ENCODE measurements at regions not wholly inside any gene's neighbourhood (a gene's known extent, or its start where the extent isn't known, plus 50 kb on each side); places are given as distances from the start of the nearest gene placed in this dataset.

DNA sequence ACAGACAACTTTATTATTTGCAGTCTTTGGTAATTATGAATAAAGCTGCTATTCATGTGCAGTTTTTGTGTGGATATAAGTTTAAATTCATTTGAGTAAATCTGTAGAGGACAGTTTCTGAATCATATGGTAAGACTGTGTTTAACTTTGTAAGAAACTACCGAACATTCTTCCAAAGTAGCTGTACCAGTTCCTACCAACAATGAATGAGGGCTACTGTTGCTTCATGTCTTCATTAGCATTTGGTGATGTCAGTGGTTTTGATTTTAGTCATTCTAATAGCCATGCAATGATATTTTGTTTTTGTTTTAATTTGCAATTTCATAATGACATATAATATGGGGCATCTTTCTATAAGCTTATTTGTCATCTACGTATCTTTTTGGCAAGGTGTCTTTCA is 501.3 kb upstream of the RORB start:
- Histone ChIP-seq H3K36me3 (no peaks in the 10 kb centered on the region), H3K9me3 (no peaks in the 10 kb centered on the region), H3K4me3 (no peak overlapping the region), H3K27ac (no peak overlapping the region), H3K4me1 (no peaks in the 10 kb centered on the region), H3K27me3 (no peaks in the 10 kb centered on the region)
- no peak for DNase-seq
- ATAC-seq (ENCODE audit: low FRiP score in 2 of 2): no peak
- TF ChIP-seq POLR2AphosphoS5 (IDR thresholded peaks at IDR 0.05) (no peak), POLR2A (IDR thresholded peaks at IDR 0.05) (no peak), EP300 (IDR thresholded peaks at IDR 0.05) (no peak)
- TF ChIP-seq, protein P1, sequence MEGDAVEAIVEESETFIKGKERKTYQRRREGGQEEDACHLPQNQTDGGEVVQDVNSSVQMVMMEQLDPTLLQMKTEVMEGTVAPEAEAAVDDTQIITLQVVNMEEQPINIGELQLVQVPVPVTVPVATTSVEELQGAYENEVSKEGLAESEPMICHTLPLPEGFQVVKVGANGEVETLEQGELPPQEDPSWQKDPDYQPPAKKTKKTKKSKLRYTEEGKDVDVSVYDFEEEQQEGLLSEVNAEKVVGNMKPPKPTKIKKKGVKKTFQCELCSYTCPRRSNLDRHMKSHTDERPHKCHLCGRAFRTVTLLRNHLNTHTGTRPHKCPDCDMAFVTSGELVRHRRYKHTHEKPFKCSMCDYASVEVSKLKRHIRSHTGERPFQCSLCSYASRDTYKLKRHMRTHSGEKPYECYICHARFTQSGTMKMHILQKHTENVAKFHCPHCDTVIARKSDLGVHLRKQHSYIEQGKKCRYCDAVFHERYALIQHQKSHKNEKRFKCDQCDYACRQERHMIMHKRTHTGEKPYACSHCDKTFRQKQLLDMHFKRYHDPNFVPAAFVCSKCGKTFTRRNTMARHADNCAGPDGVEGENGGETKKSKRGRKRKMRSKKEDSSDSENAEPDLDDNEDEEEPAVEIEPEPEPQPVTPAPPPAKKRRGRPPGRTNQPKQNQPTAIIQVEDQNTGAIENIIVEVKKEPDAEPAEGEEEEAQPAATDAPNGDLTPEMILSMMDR (IDR thresholded peaks at IDR 0.05): no peak
- 91 to 93% methylated on average over 2 of the region's 2 CpGs for WGBS, 2 donors

DNA sequence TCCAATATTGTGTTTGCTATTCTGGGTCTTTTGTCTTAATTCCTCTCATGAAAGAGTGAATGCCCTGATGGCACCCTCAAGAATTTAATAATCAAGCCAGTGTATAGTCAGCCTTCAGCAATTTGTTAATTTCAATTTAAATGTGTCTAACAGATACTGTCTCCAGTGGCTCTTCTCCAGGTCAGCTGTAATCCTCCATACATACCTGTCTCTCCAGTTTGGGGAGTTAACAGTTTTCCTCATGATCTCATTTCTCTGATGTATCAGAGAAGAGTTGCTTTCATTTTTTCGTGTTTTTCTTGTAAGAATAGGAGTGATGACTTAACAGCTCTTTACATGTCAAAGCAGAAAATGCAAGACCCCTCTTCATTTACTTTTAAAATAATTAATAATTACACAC is 500.3 kb upstream of the RORB start:
- no peak for DNase-seq
- Histone ChIP-seq H3K9me3 (no peaks in the 10 kb centered on the region), H3K27me3 (no peaks in the 10 kb centered on the region), H3K27ac (no peak overlapping the region), H3K36me3 (no peaks in the 10 kb centered on the region), H3K4me3 (no peak overlapping the region), H3K4me1 (no peaks in the 10 kb centered on the region)
- 50 to 60% methylated on average over 1 of the region's 1 CpG for WGBS, 2 donors
- no peak for TF ChIP-seq POLR2A (IDR thresholded peaks at IDR 0.05)
- no peak for TF ChIP-seq EP300 (IDR thresholded peaks at IDR 0.05)
- TF ChIP-seq, protein P1 (IDR thresholded peaks at IDR 0.05): no peak
- TF ChIP-seq POLR2AphosphoS5 (IDR thresholded peaks at IDR 0.05): no peak
- ATAC-seq (ENCODE audit: low FRiP score in 2 of 2): no peak

DNA sequence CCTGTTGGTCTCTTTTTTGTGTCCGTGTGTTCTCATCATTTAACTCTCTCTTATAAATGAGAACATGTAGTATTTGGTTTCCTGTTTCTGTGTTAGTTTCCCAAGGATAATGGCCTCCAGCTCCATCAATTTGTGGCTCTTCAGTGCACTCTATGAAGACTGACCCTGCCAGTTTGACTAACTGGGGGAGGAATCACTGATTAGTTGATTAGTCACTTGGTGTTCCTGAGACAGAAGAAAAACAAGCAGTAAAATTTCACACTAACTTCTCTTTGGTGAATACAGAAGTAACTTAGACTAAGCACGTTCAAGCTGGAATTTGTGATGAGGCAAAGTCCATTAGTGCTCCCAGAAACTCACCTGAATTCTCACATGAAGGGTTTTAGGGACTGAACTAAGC is 495.8 kb upstream of the RORB start:
- no peak for DNase-seq
- Histone ChIP-seq H3K4me1 (no peaks in the 10 kb centered on the region), H3K4me3 (no peak overlapping the region), H3K9me3 (no peaks in the 10 kb centered on the region), H3K36me3 (no peaks in the 10 kb centered on the region), H3K27me3 (no peaks in the 10 kb centered on the region), H3K27ac (no peak overlapping the region)
- ATAC-seq (ENCODE audit: low FRiP score in 2 of 2): no peak
- no peak for TF ChIP-seq POLR2A (IDR thresholded peaks at IDR 0.05)
- TF ChIP-seq POLR2AphosphoS5 (IDR thresholded peaks at IDR 0.05): no peak
- TF ChIP-seq, protein P1 (IDR thresholded peaks at IDR 0.05): no peak
- no peak for TF ChIP-seq EP300 (IDR thresholded peaks at IDR 0.05)
- 50 to 57% methylated on average over 2 of the region's 2 CpGs for WGBS, 2 donors

DNA sequence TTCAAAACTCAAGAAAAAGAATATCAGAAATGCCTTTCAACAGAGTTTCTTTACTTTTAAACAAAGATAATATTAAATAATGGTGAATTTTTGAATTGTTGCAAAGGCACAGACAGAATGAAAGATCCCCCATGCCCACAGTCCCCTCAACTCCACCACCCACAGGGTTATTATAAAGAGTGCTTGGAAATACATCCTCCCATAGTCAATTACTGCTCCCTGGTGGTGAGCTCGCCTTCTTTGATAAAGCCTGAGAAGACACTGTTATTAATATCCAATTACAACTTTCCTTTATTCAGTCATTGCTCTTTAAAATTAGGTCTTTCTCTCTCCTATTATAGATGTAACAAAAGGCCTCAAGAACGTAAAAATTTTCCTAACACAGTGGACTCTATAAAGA is 490.2 kb upstream of the RORB start:
- DNase-seq: no peak
- no peaks in the 10 kb centered on the region for H3K36me3 ChIP-seq
- WGBS, 2 donors: 68 to 77% methylated on average over 2 of the region's 2 CpGs
- H3K4me3 ChIP-seq: no peak overlapping the region
- no peak overlapping the region for H3K27ac ChIP-seq
- TF ChIP-seq POLR2A (IDR thresholded peaks at IDR 0.05) (no peak), POLR2AphosphoS5 (IDR thresholded peaks at IDR 0.05) (no peak), EP300 (IDR thresholded peaks at IDR 0.05) (no peak)
- TF ChIP-seq, protein P1 (IDR thresholded peaks at IDR 0.05): no peak
- H3K9me3 ChIP-seq: no peaks in the 10 kb centered on the region
- H3K27me3 ChIP-seq: no peaks in the 10 kb centered on the region
- no peaks in the 10 kb centered on the region for H3K4me1 ChIP-seq
- ATAC-seq (ENCODE audit: low FRiP score in 2 of 2): no peak

DNA sequence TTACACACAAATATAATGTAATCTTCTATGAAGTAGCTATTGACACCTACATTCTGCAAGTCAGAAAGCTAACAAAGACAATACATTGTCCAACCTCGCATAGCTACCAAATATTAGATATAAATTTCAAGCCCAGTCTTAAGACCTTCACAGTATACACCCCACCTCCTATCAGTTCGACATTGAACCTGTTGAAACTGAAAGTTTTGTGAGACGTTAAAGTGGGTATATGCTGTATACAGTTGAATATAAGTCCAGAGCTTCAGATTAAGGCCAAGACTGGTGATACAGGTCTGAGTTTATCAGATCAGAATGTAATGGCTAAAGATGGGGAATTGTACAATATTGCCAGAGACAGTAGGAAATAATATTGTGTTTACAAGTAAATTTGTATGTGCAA is 489.3 kb upstream of the RORB start:
- DNase-seq (no peak), ATAC-seq (ENCODE audit: low FRiP score in 2 of 2) (no peak)
- WGBS, 2 donors: 83 to 91% methylated on average over 3 of the region's 3 CpGs

More for the DNA sequence above, 489.3 kb upstream of the RORB start:
- Histone ChIP-seq H3K27me3 (no peaks in the 10 kb centered on the region), H3K27ac (no peak overlapping the region), H3K9me3 (no peaks in the 10 kb centered on the region), H3K36me3 (no peaks in the 10 kb centered on the region), H3K4me1 (no peaks in the 10 kb centered on the region), H3K4me3 (no peak overlapping the region)
- TF ChIP-seq POLR2A (IDR thresholded peaks at IDR 0.05): no peak
- TF ChIP-seq, protein P1 (IDR thresholded peaks at IDR 0.05): no peak
- no peak for TF ChIP-seq POLR2AphosphoS5 (IDR thresholded peaks at IDR 0.05)
- TF ChIP-seq EP300 (IDR thresholded peaks at IDR 0.05): no peak

Data from upper lobe of left lung (tissue), 6 donors.